ENCODE measurements at regions not wholly inside any gene's neighbourhood (a gene's known extent, or its start where the extent isn't known, plus 50 kb on each side); places are given as distances from the start of the nearest gene placed in this dataset.

GRCh38 chr12:58314610-58315009 is 373.2 kb downstream of the ATP23 start:
- BruUV-seq (replicated peaks) = no TSS peak
- Histone ChIP-seq H4K20me1 (ENCODE audit: insufficient read depth) (no peaks in the 10 kb centered on the region), H3K4me1 (ENCODE audit: control insufficient read depth in 1 of 2, insufficient read depth in 2 of 2, low read length in 2 of 2) (peaks cover 11 to 22% of the 10 kb centered on the region in 2 experiments), H3K4me3 (replicated peaks in 1 of 2; ENCODE audit: low read depth in 1 of 2, low read length in 2 of 2) (no peak overlapping the region), H3K9me3 (ENCODE audit: control insufficient read depth in 1 of 2, insufficient read depth in 1 of 2, low read depth in 1 of 2, low read length in 2 of 2) (no peaks in the 10 kb centered on the region), H3K27me3 (ENCODE audit: insufficient read depth, low read length) (no peaks in the 10 kb centered on the region), H3K27ac (ENCODE audit: low read depth, low read length) (no peak overlapping the region), H3K36me3 (ENCODE audit: control insufficient read depth in 1 of 2, insufficient read depth in 2 of 2, low read length in 2 of 2) (no peaks in the 10 kb centered on the region), H3K9ac (ENCODE audit: low read length) (no peak overlapping the region), H3K4me2 (ENCODE audit: low read length) (no peak overlapping the region), H3K9me2 (ENCODE audit: insufficient read depth) (no peaks in the 10 kb centered on the region; the same call in 1 of the 2 replicates), H2AFZ (ENCODE audit: low read depth, low read length, poor library complexity, severe bottlenecking) (no peak overlapping the region), H3K79me2 (ENCODE audit: insufficient read depth, low read length) (no peaks in the 10 kb centered on the region)
- CTCF ChIA-PET = no interaction called here
- ATAC-seq (no peak), DNase-seq (ENCODE audit: low read depth, low spot score) (no peak)
- intact Hi-C loops (cut with micrococcal nuclease) = no loop called here
- no peak for TF ChIP-seq SP1 (IDR thresholded peaks at IDR 0.05; ENCODE audit: low read depth)
- TF ChIP-seq RAD21 (IDR thresholded peaks at IDR 0.05; ENCODE audit: low read depth) = no peak
- TF ChIP-seq YY1 (IDR thresholded peaks at IDR 0.05; ENCODE audit: extremely low read depth, insufficient replicate concordance, low read depth, low read length) = no peak
- no peak for TF ChIP-seq POLR2A (IDR thresholded peaks at IDR 0.05; ENCODE audit: borderline replicate concordance, extremely low read depth, insufficient read depth, insufficient read length)
- TF ChIP-seq REST (IDR thresholded peaks at IDR 0.05; ENCODE audit: low read depth) = no peak
- TF ChIP-seq SIN3A (IDR thresholded peaks at IDR 0.05; ENCODE audit: low read depth) = no peak
- TF ChIP-seq ZFX (IDR thresholded peaks at IDR 0.05) = no peak
- no peak for TF ChIP-seq FOSL1 (IDR thresholded peaks at IDR 0.05; ENCODE audit: low read depth)
- TF ChIP-seq EZH2phosphoT487 (IDR thresholded peaks at IDR 0.05; ENCODE audit: borderline replicate concordance) = no peak
- TF ChIP-seq MAX (IDR thresholded peaks at IDR 0.05) = no peak
- TF ChIP-seq JUND (IDR thresholded peaks at IDR 0.05) = no peak
- no peak for TF ChIP-seq ELF1 (IDR thresholded peaks at IDR 0.05; ENCODE audit: borderline replicate concordance, low read depth)
- RAD21 ChIA-PET (ENCODE audit: low non-redundant PET in 1 of 2, low total read pairs in 2 of 2, uncharacterized antibody in 2 of 2, unreplicated experiment in 2 of 2) = no interaction called here
- POLR2A ChIA-PET = no interaction called here
